Liver (tissue), 8 donors: ENCODE measurements at regions not wholly inside any gene's neighbourhood (a gene's known extent, or its start where the extent isn't known, plus 50 kb on each side); places are given as distances from the start of the nearest gene placed in this dataset.
"Not testable (repeated sequence)": the region's sequence is repeated elsewhere in the genome, so short reads cannot be mapped to it uniquely, and the experiment has no call there.

Experiments used
- DNase-seq: peaks from one replicate; pipeline ENCODE4 v3.0.0-alpha.2; 2017; ENCODE audit warnings: low spot score
- H3K27ac ChIP-seq, 2 donors: one replicate each; pipeline ENCODE4 v1.7.0; 2013; ENCODE audit warnings: inconsistent platforms in 2 of 2, low read length in 2 of 2, control low read depth in 1 of 2, low read depth in 1 of 2, mild to moderate bottlenecking in 1 of 2
- H3K27me3 ChIP-seq, 4 donors: one replicate each; pipeline versions ENCODE4 v1.6.1 to v1.7.0; 2013; ENCODE audit warnings: low read length in 3 of 4, inconsistent platforms in 1 of 4, mild to moderate bottlenecking in 1 of 4, moderate library complexity in 1 of 4; ENCODE audit not compliant: control insufficient read depth in 4 of 4, insufficient read depth in 4 of 4
- H3K36me3 ChIP-seq, 4 donors: one replicate each; pipeline versions ENCODE4 v1.6.1 to v1.7.0; 2013; ENCODE audit warnings: low read length in 3 of 4, mild to moderate bottlenecking in 3 of 4, low read depth in 1 of 4, moderate library complexity in 1 of 4; ENCODE audit not compliant: control insufficient read depth in 4 of 4, insufficient read depth in 3 of 4
- H3K4me1 ChIP-seq, 4 donors: one replicate each; pipeline versions ENCODE4 v1.6.1 to v1.7.0; 2013; ENCODE audit warnings: low read length in 3 of 4, mild to moderate bottlenecking in 3 of 4, moderate library complexity in 1 of 4; ENCODE audit not compliant: control insufficient read depth in 4 of 4, insufficient read depth in 4 of 4
- H3K4me3 ChIP-seq, 3 donors: one replicate each; pipeline versions ENCODE4 v1.6.1 to v1.7.0; 2013; ENCODE audit warnings: low read length in 3 of 3, control low read depth in 1 of 3, low read depth in 1 of 3, mild to moderate bottlenecking in 1 of 3
- H3K9ac ChIP-seq, 2 donors: one replicate each; pipeline ENCODE4 v1.7.0; 2013; ENCODE audit warnings: low read length in 2 of 2, mild to moderate bottlenecking in 2 of 2, moderate library complexity in 2 of 2, control low read depth in 1 of 2, low read depth in 1 of 2
- H3K9me3 ChIP-seq, 4 donors: one replicate each; pipeline versions ENCODE4 v1.6.1 to v1.7.0; 2013; ENCODE audit warnings: low read length in 3 of 4; ENCODE audit not compliant: control insufficient read depth in 4 of 4
- CTCF ChIP-seq: fragments of 150-350 bp; IDR thresholded peaks from 2 replicates; pipeline ENCODE4 v1.5.1; 2017; ENCODE audit warnings: improper control_type of control experiment, low read depth, low read length; ENCODE audit not compliant: missing input control
- EGR1 ChIP-seq, 2 donors: IDR thresholded peaks; 2 replicates each; pipeline ENCODE4 v1.6.1; 2016 to 2018; ENCODE audit warnings: antibody characterized with exemption in 2 of 2, low read depth in 2 of 2
- FOXA1 ChIP-seq: IDR thresholded peaks from 2 replicates; pipeline ENCODE4 v1.6.1; 2016; ENCODE audit warnings: antibody characterized with exemption
- FOXA2 ChIP-seq: IDR thresholded peaks from 2 replicates; pipeline ENCODE4 v1.6.1; 2016; ENCODE audit warnings: antibody characterized with exemption
- GABPA ChIP-seq, 2 donors: IDR thresholded peaks in 1 of 2; conservative IDR thresholded peaks in 1 of 2; 2 replicates each; pipeline ENCODE4 v1.6.1; 2016; ENCODE audit warnings: antibody characterized with exemption in 2 of 2, mild to moderate bottlenecking in 1 of 2, moderate library complexity in 1 of 2
- HNF4A ChIP-seq, 2 donors: conservative IDR thresholded peaks; 2 replicates each; pipeline ENCODE4 v1.6.1; 2016; ENCODE audit warnings: antibody characterized with exemption in 2 of 2, mild to moderate bottlenecking in 2 of 2
- MAX ChIP-seq: IDR thresholded peaks from 2 replicates; pipeline ENCODE4 v1.6.1; 2016; ENCODE audit warnings: antibody characterized with exemption
- NR2F2 ChIP-seq: IDR thresholded peaks from 2 replicates; pipeline ENCODE4 v1.6.1; 2016; ENCODE audit warnings: antibody characterized with exemption
- RAD21 ChIP-seq, 2 donors: IDR thresholded peaks; 2 replicates each; pipeline ENCODE4 v1.6.1; 2016; ENCODE audit warnings: antibody characterized with exemption in 2 of 2, mild to moderate bottlenecking in 2 of 2
- RXRA ChIP-seq, 2 donors: IDR thresholded peaks; 2 replicates each; pipeline ENCODE4 v1.6.1; 2017 to 2018; ENCODE audit warnings: antibody characterized with exemption in 2 of 2, mild to moderate bottlenecking in 1 of 2
- SP1 ChIP-seq: IDR thresholded peaks from 2 replicates; pipeline ENCODE4 v1.6.1; 2018; ENCODE audit warnings: antibody characterized with exemption, mild to moderate bottlenecking
- TAF1 ChIP-seq: conservative IDR thresholded peaks from 2 replicates; pipeline ENCODE4 v1.6.1; 2016; ENCODE audit warnings: antibody characterized with exemption, mild to moderate bottlenecking
- YY1 ChIP-seq: IDR thresholded peaks from 2 replicates; pipeline ENCODE4 v1.6.1; 2016; ENCODE audit warnings: antibody characterized with exemption, mild to moderate bottlenecking
- WGBS: extraction: QIAGEN DNeasy Blood & Tissue Kit; methylation state at CpG from one replicate; pipeline ENCODE4 v1.1.7; 2013; 5-methylcytosine and 5-hydroxymethylcytosine counted together
- TF ChIP-seq, protein P1 (sequence below): IDR thresholded peaks from 2 replicates; pipeline ENCODE4 v1.6.1; 2016; ENCODE audit warnings: antibody characterized with exemption
- TF ChIP-seq, protein P2 (sequence below): IDR thresholded peaks from 2 replicates; pipeline ENCODE4 v1.6.1; 2016; ENCODE audit warnings: antibody characterized with exemption, mild to moderate bottlenecking
- donor health status: healthy.
- donor health status: healthy.
- donor health status: healthy.
- donor health status: healthy.
- donor health status: healthy.

DNA sequence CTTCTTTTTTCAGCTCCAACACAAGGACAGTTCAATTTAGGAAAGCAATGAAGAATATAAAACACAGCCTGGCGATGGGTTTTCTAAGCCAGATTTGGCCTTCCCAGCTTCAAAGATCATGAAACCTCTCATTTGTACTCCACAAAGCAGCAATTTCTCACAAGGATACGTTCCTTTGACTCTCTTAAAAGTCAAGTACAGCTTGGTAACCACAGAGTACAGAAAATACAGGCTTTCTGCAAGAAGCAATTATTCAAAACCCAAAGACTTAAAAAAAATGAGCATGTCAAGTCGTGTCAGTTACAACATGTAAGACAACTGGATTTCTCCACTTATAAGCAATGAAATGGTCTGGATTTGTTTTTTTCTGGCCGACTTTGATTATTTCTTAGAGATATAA, 321.4 kb downstream of the FGFR2 start:
- no peaks in the 10 kb centered on the region for H3K4me1 ChIP-seq
- no peak overlapping the region for H3K4me3 ChIP-seq
- H3K36me3 ChIP-seq, result no peaks in the 10 kb centered on the region
- 86% methylated on average over 4 of the region's 4 CpGs for WGBS
- no peaks in the 10 kb centered on the region for H3K27me3 ChIP-seq
- no peak for DNase-seq
- TF ChIP-seq SP1 (no peak), CTCF (no peak), FOXA2 (no peak), RAD21 (IDR thresholded peaks at IDR 0.05) (no peak), FOXA1 (no peak), HNF4A (conservative IDR thresholded peaks at IDR 0.05) (no peak), MAX (no peak), TAF1 (no peak), YY1 (no peak)
- TF ChIP-seq, protein P1, sequence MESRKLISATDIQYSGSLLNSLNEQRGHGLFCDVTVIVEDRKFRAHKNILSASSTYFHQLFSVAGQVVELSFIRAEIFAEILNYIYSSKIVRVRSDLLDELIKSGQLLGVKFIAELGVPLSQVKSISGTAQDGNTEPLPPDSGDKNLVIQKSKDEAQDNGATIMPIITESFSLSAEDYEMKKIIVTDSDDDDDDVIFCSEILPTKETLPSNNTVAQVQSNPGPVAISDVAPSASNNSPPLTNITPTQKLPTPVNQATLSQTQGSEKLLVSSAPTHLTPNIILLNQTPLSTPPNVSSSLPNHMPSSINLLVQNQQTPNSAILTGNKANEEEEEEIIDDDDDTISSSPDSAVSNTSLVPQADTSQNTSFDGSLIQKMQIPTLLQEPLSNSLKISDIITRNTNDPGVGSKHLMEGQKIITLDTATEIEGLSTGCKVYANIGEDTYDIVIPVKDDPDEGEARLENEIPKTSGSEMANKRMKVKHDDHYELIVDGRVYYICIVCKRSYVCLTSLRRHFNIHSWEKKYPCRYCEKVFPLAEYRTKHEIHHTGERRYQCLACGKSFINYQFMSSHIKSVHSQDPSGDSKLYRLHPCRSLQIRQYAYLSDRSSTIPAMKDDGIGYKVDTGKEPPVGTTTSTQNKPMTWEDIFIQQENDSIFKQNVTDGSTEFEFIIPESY, result no peak
- H3K9me3 ChIP-seq, result no peaks in the 10 kb centered on the region
- no peak overlapping the region for H3K9ac ChIP-seq
- no peak overlapping the region for H3K27ac ChIP-seq

- not testable (repeated sequence) for H3K9ac ChIP-seq, H3K36me3 ChIP-seq, H3K9me3 ChIP-seq, H3K27me3 ChIP-seq, H3K4me1 ChIP-seq, DNase-seq, H3K27ac ChIP-seq, H3K4me3 ChIP-seq
- 98% methylated on average over 3 of the region's 3 CpGs for WGBS
Observed at GRCh38 chr10:121278386-121278785, 319.9 kb downstream of the FGFR2 start.

DNA sequence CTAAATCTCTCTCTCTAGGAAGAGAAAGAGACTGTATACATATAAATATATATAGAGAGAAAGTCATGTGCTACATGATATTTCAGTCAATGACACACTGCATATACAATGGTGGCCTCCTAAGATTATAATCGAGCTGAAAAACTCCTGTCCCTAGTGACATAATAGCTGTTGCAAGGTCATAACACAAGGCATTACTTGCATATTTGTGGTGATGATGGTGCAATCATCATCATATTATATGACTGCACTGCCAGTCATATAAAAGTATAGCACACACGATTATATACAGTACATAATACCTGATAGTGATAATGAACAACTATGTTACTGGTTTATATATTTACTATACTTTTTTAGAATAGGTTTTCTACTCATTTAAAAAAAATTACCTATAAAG, 316.7 kb downstream of the FGFR2 start:
- Histone ChIP-seq H3K9ac (no peak overlapping the region), H3K27me3 (no peaks in the 10 kb centered on the region), H3K4me3 (no peak overlapping the region), H3K36me3 (no peaks in the 10 kb centered on the region), H3K9me3 (no peaks in the 10 kb centered on the region), H3K27ac (no peak overlapping the region), H3K4me1 (peaks cover 0 to 5% (median 4%) of the 10 kb centered on the region in 4 donors)
- WGBS, result 81% methylated on average over 2 of the region's 2 CpGs
- no peak for DNase-seq
- no peak for TF ChIP-seq FOXA2
- TF ChIP-seq SP1, result no peak
- no peak for TF ChIP-seq GABPA (IDR thresholded peaks at IDR 0.05 in 1 of 2, conservative IDR thresholded peaks at IDR 0.05 in 1 of 2)
- no peak for TF ChIP-seq TAF1
- TF ChIP-seq RAD21 (IDR thresholded peaks at IDR 0.05), result no peak
- TF ChIP-seq, protein P1, result no peak
- no peak for TF ChIP-seq EGR1 (IDR thresholded peaks at IDR 0.05; ENCODE audit: low read depth in 2 of 2)
- no peak for TF ChIP-seq NR2F2
- no peak for TF ChIP-seq MAX
- TF ChIP-seq RXRA (IDR thresholded peaks at IDR 0.05), result no peak
- TF ChIP-seq HNF4A (conservative IDR thresholded peaks at IDR 0.05), result no peak
- TF ChIP-seq, protein P2, sequence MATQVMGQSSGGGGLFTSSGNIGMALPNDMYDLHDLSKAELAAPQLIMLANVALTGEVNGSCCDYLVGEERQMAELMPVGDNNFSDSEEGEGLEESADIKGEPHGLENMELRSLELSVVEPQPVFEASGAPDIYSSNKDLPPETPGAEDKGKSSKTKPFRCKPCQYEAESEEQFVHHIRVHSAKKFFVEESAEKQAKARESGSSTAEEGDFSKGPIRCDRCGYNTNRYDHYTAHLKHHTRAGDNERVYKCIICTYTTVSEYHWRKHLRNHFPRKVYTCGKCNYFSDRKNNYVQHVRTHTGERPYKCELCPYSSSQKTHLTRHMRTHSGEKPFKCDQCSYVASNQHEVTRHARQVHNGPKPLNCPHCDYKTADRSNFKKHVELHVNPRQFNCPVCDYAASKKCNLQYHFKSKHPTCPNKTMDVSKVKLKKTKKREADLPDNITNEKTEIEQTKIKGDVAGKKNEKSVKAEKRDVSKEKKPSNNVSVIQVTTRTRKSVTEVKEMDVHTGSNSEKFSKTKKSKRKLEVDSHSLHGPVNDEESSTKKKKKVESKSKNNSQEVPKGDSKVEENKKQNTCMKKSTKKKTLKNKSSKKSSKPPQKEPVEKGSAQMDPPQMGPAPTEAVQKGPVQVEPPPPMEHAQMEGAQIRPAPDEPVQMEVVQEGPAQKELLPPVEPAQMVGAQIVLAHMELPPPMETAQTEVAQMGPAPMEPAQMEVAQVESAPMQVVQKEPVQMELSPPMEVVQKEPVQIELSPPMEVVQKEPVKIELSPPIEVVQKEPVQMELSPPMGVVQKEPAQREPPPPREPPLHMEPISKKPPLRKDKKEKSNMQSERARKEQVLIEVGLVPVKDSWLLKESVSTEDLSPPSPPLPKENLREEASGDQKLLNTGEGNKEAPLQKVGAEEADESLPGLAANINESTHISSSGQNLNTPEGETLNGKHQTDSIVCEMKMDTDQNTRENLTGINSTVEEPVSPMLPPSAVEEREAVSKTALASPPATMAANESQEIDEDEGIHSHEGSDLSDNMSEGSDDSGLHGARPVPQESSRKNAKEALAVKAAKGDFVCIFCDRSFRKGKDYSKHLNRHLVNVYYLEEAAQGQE, result no peak
- no peak for TF ChIP-seq CTCF
- no peak for TF ChIP-seq YY1
